Cardiac muscle cell (in vitro differentiated cells and primary cell): ENCODE measurements at regions not wholly inside any gene's neighbourhood (a gene's known extent, or its start where the extent isn't known, plus 50 kb on each side); places are given as distances from the start of the nearest gene placed in this dataset.

ENCODE experiments used
- DNase-seq, 2 donors: peaks; one replicate each; pipeline versions ENCODE4 v3.0.0 to v3.0.0-alpha.2; 2010 to 2017; ENCODE audit warnings: low read depth in 1 of 2, low spot score in 1 of 2
- H3K27ac ChIP-seq: fragments of 200-600 bp; sonication (generic); 2 replicates; pipeline ENCODE4 v1.5.1; 2016
- H3K27me3 ChIP-seq: fragments of 200-600 bp; sonication (generic); 2 replicates; pipeline ENCODE4 v1.6.0; 2016; ENCODE audit warnings: control low read depth
- H3K36me3 ChIP-seq: fragments of 200-600 bp; sonication (generic); 2 replicates; pipeline ENCODE4 v1.5.1; 2016; ENCODE audit warnings: control low read depth
- H3K4me1 ChIP-seq: fragments of 200-600 bp; sonication (generic); 2 replicates; pipeline ENCODE4 v1.8.1; 2017; ENCODE audit warnings: low read depth, mild to moderate bottlenecking, mixed run types
- H3K4me3 ChIP-seq: fragments of 200-600 bp; sonication (generic); 2 replicates; pipeline ENCODE4 v1.5.1; 2016; ENCODE audit warnings: mild to moderate bottlenecking
- H3K9me3 ChIP-seq: fragments of 200-600 bp; sonication (generic); 2 replicates; pipeline ENCODE4 v1.5.1; 2017; ENCODE audit warnings: low read depth, mild to moderate bottlenecking, control low read depth
- TF ChIP-seq, protein P1 (sequence below): IDR thresholded peaks from 2 replicates; pipeline ENCODE4 v1.5.1; 2012; ENCODE audit warnings: low read depth, mild to moderate bottlenecking, low read length

DNA sequence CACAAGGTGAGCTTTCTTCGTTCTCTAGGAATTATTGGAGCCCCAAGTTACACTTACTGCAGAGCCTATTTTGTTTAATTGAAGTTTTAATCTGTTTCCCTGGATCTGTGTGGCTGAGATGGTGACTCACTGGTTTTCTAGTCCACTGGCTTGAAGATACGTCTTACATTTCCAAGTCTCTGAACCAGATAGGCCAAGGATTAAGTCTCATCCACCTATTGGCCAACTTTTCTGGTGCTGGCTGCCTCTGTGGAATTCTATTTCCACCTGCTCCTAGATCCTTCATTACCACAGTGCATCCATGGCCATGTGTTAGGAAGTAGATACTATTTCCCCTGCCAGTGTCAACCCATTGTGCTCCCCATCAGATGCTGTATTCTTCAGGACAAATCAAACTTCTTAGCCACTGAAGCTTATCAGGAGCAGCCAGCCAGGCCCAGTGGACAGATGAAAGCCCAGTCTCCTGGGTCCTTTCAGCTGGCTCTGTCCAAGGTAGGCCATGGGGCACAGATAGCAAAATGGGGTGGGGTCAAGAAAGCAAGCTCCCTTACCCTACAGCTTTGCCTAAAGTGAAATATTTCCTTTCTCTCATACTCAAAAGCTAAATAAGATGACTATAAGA lies 198.8 kb upstream of the TCF4 start:
- Histone ChIP-seq H3K27ac (no peak overlapping the region), H3K36me3 (no peaks in the 10 kb centered on the region), H3K4me1 (no peaks in the 10 kb centered on the region), H3K9me3 (no peaks in the 10 kb centered on the region), H3K27me3 (no peaks in the 10 kb centered on the region), H3K4me3 (no peak overlapping the region)
- TF ChIP-seq, protein P1, sequence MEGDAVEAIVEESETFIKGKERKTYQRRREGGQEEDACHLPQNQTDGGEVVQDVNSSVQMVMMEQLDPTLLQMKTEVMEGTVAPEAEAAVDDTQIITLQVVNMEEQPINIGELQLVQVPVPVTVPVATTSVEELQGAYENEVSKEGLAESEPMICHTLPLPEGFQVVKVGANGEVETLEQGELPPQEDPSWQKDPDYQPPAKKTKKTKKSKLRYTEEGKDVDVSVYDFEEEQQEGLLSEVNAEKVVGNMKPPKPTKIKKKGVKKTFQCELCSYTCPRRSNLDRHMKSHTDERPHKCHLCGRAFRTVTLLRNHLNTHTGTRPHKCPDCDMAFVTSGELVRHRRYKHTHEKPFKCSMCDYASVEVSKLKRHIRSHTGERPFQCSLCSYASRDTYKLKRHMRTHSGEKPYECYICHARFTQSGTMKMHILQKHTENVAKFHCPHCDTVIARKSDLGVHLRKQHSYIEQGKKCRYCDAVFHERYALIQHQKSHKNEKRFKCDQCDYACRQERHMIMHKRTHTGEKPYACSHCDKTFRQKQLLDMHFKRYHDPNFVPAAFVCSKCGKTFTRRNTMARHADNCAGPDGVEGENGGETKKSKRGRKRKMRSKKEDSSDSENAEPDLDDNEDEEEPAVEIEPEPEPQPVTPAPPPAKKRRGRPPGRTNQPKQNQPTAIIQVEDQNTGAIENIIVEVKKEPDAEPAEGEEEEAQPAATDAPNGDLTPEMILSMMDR: no peak
- no peak for DNase-seq

DNA sequence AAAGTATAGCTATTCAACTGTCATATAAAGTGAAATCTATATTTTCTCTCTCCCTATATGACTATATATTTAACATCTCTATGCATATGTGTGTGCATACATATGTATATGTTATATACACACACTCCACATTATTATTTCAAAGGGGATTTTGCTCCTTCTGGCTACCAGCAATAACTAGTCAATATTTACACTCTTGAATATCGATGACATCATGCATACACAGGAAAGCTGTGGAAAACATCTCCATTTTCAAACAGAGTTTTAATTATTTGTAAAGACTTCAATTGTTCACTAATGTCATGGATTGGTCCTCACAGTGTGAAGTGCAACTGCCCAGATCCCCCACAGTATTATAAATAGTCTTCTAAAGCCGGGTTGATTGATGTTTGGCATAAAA lies 195.9 kb upstream of the TCF4 start:
- no peaks in the 10 kb centered on the region for H3K36me3 ChIP-seq
- H3K9me3 ChIP-seq: no peaks in the 10 kb centered on the region
- no peaks in the 10 kb centered on the region for H3K4me1 ChIP-seq
- no peak overlapping the region for H3K27ac ChIP-seq
- H3K4me3 ChIP-seq: no peak overlapping the region
- DNase-seq: no peak
- TF ChIP-seq, protein P1: no peak
- peaks cover 21% of the 10 kb centered on the region for H3K27me3 ChIP-seq

DNA sequence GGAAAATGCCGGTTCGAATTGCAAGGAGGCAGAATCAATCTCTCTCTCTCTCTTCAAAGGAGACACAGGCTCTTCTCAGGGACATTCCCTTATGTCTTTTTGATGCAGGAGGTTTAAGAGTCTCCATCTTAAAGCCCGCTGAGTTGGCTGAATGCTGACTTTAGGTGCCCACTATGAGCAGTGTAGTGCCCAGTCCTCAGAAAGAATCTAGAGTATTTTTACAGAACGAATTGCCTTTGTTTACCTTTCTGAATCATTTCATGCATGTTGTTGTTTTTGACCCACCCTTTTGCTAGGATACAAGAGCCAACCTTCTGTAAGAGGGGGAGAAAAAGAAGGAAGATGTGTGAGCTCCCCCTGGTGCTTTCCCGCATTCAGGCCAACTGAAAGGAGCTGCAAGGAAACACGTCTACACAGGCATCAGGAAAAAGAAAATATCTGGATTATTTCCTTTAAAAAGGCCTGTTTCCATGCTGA lies 193.5 kb upstream of the TCF4 start:
- Histone ChIP-seq H3K9me3 (no peaks in the 10 kb centered on the region), H3K4me3 (no peak overlapping the region), H3K4me1 (no peaks in the 10 kb centered on the region), H3K27ac (no peak overlapping the region), H3K36me3 (no peaks in the 10 kb centered on the region), H3K27me3 (peaks cover 43% of the 10 kb centered on the region)
- peak; percentile 59 to 86 for DNase-seq
- TF ChIP-seq, protein P1: peak; percentile 88

DNA sequence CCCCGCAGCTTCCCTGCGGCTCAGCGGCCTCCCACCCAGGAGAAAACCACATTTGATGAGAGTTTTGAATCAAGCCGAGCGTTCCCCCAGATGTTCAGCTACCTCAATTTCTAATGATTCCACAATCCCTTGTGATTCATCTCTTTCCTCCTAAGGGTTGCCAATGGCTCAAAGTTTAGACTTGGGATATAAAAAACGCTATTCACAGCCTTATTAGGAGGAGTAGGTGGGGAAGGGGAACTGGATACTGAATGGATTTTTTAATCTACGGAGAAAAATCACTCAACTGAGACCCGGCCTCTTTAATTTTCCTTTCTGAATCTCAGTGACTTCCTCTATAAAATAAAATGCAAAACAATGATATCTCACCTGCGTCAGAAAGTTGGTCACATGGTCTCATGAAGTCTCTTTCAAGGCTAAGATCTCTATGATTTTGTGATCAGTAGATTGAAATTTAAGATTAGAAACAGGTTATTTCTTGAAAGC lies 192.6 kb upstream of the TCF4 start:
- Histone ChIP-seq H3K9me3 (no peaks in the 10 kb centered on the region), H3K27ac (no peak overlapping the region), H3K27me3 (peaks cover 43% of the 10 kb centered on the region), H3K4me3 (peak overlapping the region; percentile 40), H3K36me3 (no peaks in the 10 kb centered on the region), H3K4me1 (no peaks in the 10 kb centered on the region)
- TF ChIP-seq, protein P1: no peak
- DNase-seq: peak in 1 of 2 donors; percentile 40

DNA sequence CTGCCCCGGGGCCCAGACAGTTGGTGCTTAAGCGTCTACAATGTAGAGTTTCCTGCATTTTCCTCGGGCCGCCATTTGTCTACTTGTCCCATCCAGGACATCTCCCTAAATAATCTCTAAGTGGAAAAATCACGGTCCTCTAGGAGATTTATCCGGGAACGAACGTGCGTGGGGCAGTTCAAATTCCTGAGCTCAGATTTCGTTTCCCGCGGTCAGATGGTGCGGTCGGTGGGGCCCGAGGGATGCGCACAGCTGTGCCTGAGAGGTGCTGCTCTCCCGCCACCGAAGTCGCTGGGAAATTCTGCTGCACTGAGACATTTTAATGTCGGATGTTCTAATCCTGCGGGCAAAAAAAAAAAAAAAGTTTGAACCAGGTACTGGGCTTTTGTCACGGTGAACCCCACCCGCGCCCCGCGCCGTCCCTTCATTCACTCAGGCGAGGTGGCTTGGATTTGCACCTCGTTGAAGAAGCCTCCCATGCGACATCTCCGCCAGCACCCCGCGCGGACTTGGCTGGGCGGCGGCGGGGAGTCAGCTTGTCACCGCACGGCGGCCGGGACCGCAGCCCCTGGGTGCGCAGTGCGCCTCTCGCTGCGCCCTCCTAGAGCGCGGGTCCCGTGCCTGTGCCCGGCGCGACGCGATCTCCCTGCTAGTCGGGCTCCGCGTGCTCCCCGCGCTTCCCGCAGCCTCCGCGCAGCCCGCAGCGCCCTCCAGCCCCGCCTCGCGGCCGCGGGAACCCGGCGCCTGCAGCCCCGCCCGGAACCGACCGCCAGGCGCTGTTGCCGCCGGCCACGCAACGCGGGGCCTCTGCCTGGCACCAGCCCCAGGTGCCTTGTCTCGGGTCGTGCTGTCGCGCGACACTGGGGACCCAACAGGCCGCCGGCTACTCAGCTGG lies 191.9 kb upstream of the TCF4 start:
- H3K36me3 ChIP-seq: no peaks in the 10 kb centered on the region
- no peaks in the 10 kb centered on the region for H3K4me1 ChIP-seq
- peak; percentile 57 to 63 for DNase-seq
- TF ChIP-seq, protein P1: peak; percentile 23
- H3K27ac ChIP-seq: no peak overlapping the region
- peaks cover 43% of the 10 kb centered on the region for H3K27me3 ChIP-seq
- H3K4me3 ChIP-seq: peak overlapping the region; percentile 40
- no peaks in the 10 kb centered on the region for H3K9me3 ChIP-seq
